ENCODE measurements at regions not wholly inside any gene's neighbourhood (a gene's known extent, or its start where the extent isn't known, plus 50 kb on each side); places are given as distances from the start of the nearest gene placed in this dataset.

DNA sequence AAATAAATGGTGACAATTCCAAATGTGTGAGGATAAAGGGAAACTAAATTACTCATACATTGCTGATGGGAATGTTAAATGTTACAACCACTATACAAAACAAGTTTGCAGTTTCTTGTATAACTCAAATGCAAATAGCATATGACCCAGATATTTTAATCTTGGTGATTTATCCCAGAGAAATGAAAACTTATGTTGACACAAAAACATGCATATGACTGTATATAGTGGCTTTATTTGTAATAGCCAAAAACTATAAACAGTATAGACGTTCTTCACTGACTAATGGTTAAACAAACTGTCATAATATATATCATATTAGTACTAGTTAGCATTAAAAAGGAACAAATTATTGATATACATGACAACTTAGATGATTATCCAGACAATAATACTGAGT, 619.2 kb downstream of the PDHA2 start:
- TF ChIP-seq, protein P1, sequence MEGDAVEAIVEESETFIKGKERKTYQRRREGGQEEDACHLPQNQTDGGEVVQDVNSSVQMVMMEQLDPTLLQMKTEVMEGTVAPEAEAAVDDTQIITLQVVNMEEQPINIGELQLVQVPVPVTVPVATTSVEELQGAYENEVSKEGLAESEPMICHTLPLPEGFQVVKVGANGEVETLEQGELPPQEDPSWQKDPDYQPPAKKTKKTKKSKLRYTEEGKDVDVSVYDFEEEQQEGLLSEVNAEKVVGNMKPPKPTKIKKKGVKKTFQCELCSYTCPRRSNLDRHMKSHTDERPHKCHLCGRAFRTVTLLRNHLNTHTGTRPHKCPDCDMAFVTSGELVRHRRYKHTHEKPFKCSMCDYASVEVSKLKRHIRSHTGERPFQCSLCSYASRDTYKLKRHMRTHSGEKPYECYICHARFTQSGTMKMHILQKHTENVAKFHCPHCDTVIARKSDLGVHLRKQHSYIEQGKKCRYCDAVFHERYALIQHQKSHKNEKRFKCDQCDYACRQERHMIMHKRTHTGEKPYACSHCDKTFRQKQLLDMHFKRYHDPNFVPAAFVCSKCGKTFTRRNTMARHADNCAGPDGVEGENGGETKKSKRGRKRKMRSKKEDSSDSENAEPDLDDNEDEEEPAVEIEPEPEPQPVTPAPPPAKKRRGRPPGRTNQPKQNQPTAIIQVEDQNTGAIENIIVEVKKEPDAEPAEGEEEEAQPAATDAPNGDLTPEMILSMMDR (IDR thresholded peaks at IDR 0.05; ENCODE audit: borderline replicate concordance, control extremely low read depth, extremely low read depth, insufficient read depth, missing control alignments): no peak
- in situ Hi-C loops (cut with MboI; ENCODE audit: low sequenced_read_pairs, unreplicated experiment): no loop called here
- DNase-seq (ENCODE audit: low spot score): no peak

GRCh38 chr4:96465834-96466233, 625.9 kb downstream of the PDHA2 start:
- DNase-seq (ENCODE audit: low spot score): no peak
- in situ Hi-C loops (cut with MboI; ENCODE audit: low sequenced_read_pairs, unreplicated experiment): no loop called here
- TF ChIP-seq, protein P1 (IDR thresholded peaks at IDR 0.05; ENCODE audit: borderline replicate concordance, control extremely low read depth, extremely low read depth, insufficient read depth, missing control alignments): no peak

DNA sequence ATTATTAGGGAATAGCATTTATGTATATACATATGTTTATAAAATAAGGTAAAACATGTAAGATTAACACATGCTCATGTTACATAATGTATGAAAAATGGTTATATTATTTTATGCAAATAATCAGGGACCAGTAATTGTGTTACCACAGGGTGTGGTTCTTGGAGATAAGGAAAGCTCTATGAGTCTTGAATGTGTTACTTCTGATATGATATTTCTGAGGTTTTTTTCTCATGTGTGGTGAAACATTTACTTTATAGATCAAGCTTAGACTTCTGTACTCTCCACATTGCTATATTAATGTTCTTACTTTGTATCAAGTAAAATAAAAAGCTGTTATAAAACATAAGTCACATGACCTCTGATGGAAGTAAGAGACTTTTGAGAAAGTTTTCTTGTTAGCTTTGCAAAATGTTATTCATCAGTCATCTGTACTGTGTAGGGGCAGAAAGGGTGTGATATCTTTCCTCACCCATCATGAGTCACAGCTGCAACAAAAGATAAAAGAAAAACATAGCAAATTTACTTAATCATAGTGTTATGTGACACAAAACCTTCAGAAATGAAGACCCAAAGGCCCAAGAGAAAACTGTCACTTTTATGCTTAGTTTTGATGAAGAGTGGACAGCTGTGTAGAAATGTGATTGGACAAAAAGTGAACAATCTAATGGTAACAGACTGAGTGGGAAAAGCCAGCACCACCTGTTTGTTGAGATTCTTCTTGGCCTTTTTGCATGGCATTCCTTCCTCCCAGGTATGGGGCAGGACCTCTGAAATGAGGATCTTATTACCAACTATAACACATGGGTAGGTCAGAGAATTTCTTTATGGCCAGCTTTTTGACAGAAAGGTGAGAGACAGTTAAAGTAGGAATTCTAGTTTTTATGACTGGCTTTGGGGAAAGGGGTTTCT, 632.3 kb downstream of the PDHA2 start:
- in situ Hi-C loops (cut with MboI; ENCODE audit: low sequenced_read_pairs, unreplicated experiment): no loop called here
- no peak for DNase-seq (ENCODE audit: low spot score)
- TF ChIP-seq, protein P1 (IDR thresholded peaks at IDR 0.05; ENCODE audit: borderline replicate concordance, control extremely low read depth, extremely low read depth, insufficient read depth, missing control alignments): no peak

- no peak for DNase-seq (ENCODE audit: low spot score)
- TF ChIP-seq, protein P1 (IDR thresholded peaks at IDR 0.05; ENCODE audit: borderline replicate concordance, control extremely low read depth, extremely low read depth, insufficient read depth, missing control alignments): no peak
- in situ Hi-C loops (cut with MboI; ENCODE audit: low sequenced_read_pairs, unreplicated experiment): no loop called here
Observed at GRCh38 chr4:96473246-96473645, 633.4 kb downstream of the PDHA2 start.

GRCh38 chr4:96483308-96484030, 643.6 kb downstream of the PDHA2 start:
- TF ChIP-seq, protein P1 (IDR thresholded peaks at IDR 0.05; ENCODE audit: borderline replicate concordance, control extremely low read depth, extremely low read depth, insufficient read depth, missing control alignments): no peak
- in situ Hi-C loops (cut with MboI; ENCODE audit: low sequenced_read_pairs, unreplicated experiment): no loop called here
- DNase-seq (ENCODE audit: low spot score): no peak

DNA sequence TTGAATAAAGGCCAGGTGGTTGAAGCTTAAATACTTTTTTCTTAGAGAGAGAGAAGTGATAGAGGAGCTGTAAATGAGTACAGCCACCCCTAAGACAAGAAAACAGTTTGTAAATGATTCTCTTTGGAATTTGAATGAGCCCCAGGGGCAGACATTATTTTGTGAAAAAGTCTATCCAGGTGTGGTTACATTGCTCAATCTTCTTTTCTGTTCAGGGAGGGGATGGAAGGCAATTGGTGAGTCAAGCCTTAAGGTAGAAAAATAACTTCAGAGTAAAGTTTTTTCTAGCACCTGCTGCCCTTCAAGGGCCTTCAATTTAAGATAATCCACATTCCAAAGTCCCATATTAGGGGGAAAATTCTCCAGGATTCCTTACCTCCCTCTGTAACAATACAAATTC, 646.7 kb downstream of the PDHA2 start:
- no peak for DNase-seq (ENCODE audit: low spot score)
- TF ChIP-seq, protein P1 (IDR thresholded peaks at IDR 0.05; ENCODE audit: borderline replicate concordance, control extremely low read depth, extremely low read depth, insufficient read depth, missing control alignments): no peak
- in situ Hi-C loops (cut with MboI; ENCODE audit: low sequenced_read_pairs, unreplicated experiment): no loop called here

Data from GM13976 (cell line).